GM13977 (cell line): ENCODE measurements at regions not wholly inside any gene's neighbourhood (a gene's known extent, or its start where the extent isn't known, plus 50 kb on each side); places are given as distances from the start of the nearest gene placed in this dataset.

ENCODE experiments used
- DNase-seq: peaks from one replicate; pipeline ENCODE4 v3.0.0; 2012; ENCODE audit warnings: low spot score
- in situ Hi-C: fragments of 300-500 bp; cut with MboI; formaldehyde crosslinking; loops from one replicate; pipeline ENCODE4 v1.12.0; 2022; ENCODE audit warnings: low sequenced_read_pairs, low pct_unique_long_range_greater_than_20kb, mixed read lengths, inconsistent platforms; ENCODE audit not compliant: unreplicated experiment
- TF ChIP-seq, protein P1 (sequence below): IDR thresholded peaks from 2 replicates; pipeline ENCODE4 v1.5.1; 2012; ENCODE audit warnings: mild to moderate bottlenecking, control low read depth; ENCODE audit not compliant: insufficient read depth; ENCODE audit errors: extremely low read depth, missing control alignments

DNA sequence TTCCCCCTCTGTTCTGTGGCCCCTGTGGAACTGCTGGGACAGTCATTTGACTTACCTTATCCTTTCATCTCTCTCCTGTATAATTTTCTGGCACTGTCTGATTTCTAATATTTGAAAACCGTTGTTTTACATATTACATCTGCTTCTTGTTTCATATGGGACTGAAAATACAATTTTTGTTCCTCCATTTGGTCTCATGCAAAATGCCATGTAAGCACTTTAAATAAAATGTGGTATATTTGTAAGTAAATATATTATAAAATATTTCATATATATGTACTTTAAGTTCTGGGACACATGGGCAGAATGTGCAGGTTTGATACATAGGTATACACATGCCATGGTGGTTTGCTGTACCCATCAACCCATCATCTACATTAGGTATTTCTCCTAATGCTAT lies 93.9 kb upstream of the PLPPR5 start:
- no peak for DNase-seq
- TF ChIP-seq, protein P1, sequence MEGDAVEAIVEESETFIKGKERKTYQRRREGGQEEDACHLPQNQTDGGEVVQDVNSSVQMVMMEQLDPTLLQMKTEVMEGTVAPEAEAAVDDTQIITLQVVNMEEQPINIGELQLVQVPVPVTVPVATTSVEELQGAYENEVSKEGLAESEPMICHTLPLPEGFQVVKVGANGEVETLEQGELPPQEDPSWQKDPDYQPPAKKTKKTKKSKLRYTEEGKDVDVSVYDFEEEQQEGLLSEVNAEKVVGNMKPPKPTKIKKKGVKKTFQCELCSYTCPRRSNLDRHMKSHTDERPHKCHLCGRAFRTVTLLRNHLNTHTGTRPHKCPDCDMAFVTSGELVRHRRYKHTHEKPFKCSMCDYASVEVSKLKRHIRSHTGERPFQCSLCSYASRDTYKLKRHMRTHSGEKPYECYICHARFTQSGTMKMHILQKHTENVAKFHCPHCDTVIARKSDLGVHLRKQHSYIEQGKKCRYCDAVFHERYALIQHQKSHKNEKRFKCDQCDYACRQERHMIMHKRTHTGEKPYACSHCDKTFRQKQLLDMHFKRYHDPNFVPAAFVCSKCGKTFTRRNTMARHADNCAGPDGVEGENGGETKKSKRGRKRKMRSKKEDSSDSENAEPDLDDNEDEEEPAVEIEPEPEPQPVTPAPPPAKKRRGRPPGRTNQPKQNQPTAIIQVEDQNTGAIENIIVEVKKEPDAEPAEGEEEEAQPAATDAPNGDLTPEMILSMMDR, result no peak
- in situ Hi-C loops, result no loop called here

DNA sequence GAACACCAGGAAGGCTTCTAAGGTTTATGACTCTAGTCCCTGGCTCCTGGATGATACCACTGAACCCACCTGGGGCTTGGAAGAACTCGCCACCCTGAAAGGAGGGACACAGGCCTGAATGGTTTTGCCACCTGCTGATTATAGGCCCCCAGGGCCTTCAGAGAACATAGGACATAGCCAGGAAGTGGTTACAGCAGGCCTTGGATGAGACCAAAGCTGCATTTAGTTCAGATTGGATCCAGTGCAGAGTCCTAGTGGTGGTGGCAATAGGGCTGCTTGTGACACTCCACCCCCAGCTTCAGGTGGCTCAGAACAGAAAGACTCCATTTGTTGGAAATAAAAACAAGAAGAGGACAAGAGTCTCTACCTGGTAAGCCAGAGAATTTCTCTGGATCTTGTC lies 101.6 kb upstream of the PLPPR5 start:
- in situ Hi-C loops, result no loop called here
- TF ChIP-seq, protein P1, result no peak
- no peak for DNase-seq

DNA sequence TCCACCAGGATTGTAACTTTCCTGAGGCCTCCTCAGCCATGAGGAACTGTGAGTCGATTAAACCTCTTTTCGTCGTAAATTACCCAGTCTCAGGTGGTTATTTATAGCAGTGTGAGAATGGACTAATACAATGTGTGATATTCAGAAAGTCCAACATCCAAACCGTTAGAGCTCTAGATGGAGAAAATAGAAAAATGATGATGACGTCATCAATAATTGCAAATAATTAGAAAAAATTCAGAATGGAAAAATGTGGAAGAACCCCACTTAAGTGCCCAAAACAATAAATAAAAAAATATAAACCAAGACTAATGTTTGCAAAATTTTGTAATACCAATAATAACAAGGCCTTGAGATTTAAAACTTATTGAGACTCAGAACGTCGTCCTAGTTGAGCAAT lies 103.0 kb upstream of the PLPPR5 start:
- DNase-seq, result no peak
- in situ Hi-C loops, result no loop called here
- TF ChIP-seq, protein P1, result no peak

DNA sequence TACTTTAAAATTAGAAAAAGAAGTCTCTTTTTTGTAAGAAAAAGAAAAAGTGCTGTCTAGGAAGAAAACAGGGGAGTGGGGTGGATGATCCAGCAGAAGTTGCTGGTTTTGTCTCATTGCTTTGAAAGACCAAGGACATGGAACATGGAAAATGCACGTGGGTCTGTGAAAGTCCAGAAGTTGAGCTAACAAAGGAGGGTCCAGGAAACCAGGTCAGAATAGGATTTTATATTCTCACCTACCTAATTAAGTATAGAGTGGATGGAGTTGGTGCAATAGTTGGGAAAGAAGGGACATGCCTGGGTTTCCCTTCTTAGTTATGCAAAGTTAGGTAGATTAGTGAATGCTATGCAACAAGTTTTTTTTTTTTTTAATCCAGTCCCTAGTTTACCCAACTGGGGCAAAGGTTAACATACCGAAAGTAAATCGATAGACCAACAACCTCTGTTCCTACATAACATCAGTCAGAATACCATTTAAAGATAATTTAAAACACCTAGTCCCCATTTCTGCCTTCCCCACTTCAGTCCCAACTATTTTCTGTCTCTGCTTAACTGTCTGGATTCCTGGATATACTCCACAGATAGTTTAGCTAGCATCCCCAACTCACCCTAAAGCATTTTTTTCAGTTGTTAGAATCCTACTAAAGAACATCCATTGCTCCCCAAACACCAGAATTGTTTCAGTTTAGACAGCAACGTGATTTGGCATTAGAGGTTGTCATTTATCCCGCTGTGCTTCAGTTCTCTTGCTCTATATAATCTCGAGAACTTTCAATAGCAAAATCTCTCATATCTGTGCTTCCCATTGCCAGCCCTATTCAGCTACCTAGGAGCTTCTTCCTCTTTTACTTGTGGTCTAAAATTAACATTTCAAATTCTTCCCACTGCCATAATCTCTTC lies 105.7 kb upstream of the PLPPR5 start:
- TF ChIP-seq, protein P1, result no peak
- no peak for DNase-seq
- in situ Hi-C loops, result no loop called here

DNA sequence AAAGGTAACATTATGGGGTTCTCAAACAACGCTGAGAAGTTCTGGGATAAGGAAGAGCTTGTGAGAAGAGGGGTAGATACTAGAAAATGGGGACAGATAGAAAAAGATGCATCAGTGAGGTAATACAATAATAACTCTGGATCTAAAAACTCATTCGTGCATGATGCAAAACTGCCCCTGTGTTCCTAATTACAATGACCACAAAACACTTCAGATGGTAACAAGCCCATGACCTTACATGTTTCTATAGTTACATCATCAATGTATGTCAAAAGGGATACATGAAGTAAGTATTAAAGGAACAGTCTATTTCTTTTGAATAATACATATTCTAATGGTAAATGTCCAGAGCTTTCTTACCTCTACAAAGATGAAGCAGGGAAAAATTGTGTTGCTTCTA lies 110.6 kb upstream of the PLPPR5 start:
- in situ Hi-C loops, result no loop called here
- DNase-seq, result no peak
- TF ChIP-seq, protein P1, result no peak

DNA sequence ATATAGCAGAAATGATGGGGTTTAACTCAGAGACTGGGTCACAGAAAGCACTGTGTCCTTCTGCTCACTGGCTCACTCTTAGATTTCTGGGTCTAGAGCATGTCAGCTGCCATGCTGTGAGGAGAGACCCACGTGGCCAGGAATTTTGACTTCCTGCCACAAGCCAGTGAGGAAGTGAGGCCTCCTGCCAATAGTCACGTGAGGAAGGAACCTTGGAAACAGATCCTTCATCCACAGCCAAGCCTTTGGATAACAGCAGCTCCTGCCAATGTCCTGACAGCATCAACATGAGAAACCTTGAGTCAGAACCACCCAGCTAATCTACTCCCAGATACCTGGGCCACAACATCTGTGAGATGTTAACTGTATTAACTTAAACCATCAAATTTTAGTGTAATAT lies 114.5 kb upstream of the PLPPR5 start:
- DNase-seq, result no peak
- TF ChIP-seq, protein P1, result no peak
- in situ Hi-C loops, result no loop called here

DNA sequence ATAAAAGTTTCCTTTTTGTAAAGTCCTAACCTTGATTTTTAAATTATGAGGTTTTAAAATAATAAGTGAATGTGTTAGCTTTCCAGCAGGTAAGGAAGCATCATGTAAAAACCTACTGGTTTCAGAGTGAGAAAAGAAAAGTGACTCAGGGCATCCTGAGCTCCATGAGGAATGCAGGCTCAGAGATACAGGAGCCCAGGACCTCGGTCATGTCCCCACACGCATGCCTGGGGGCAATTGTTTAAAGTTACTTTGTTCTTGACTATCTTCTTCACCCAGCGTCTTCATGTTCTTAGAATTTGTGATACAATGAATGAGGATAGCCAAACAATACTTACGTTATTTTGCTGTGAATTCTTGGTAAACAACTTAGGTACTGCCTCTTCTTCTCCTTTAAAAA lies 117.4 kb upstream of the PLPPR5 start:
- TF ChIP-seq, protein P1, result no peak
- no peak for DNase-seq
- in situ Hi-C loops, result no loop called here
